ENCODE measurements at regions not wholly inside any gene's neighbourhood (a gene's known extent, or its start where the extent isn't known, plus 50 kb on each side); places are given as distances from the start of the nearest gene placed in this dataset.

GRCh38 chr5:40291338-40291737 is 388.4 kb upstream of the PTGER4 start:
- Histone ChIP-seq H4K20me1 (ENCODE audit: insufficient read depth, low read length, poor library complexity, severe bottlenecking) (no peaks in the 10 kb centered on the region), H3K27me3 (ENCODE audit: insufficient read depth, low read length, poor library complexity, severe bottlenecking) (no peaks in the 10 kb centered on the region), H3F3A (ENCODE audit: low read depth) (no peaks in the 10 kb centered on the region), H3K9me2 (replicated peaks; ENCODE audit: low read depth, low read length) (no peaks in the 10 kb centered on the region), H3K9ac (ENCODE audit: low read depth, low read length, poor library complexity, severe bottlenecking) (no peak overlapping the region), H3K36me3 (ENCODE audit: insufficient read depth, low read length) (no peaks in the 10 kb centered on the region), H3K4me2 (ENCODE audit: low read depth, low read length, poor library complexity, severe bottlenecking) (no peak overlapping the region), H3K9me3 (ENCODE audit: insufficient read depth, low read depth, low read length) (no peaks in the 10 kb centered on the region), H2AFZ (ENCODE audit: low read length) (no peak overlapping the region), H3K4me1 (ENCODE audit: insufficient read depth, low read length, poor library complexity, severe bottlenecking) (no peaks in the 10 kb centered on the region), H3K79me2 (ENCODE audit: insufficient read depth, low read length) (no peaks in the 10 kb centered on the region), H3K4me3 (ENCODE audit: low read length, poor library complexity, severe bottlenecking) (no peak overlapping the region)
- TF ChIP-seq EZH2phosphoT487 (IDR thresholded peaks at IDR 0.05; ENCODE audit: borderline replicate concordance) (no peak), CTCF (conservative IDR thresholded peaks at IDR 0.05; ENCODE audit: low read length) (no peak)

GRCh38 chr5:40288800-40289485 is 390.8 kb upstream of the PTGER4 start:
- TF ChIP-seq CTCF (conservative IDR thresholded peaks at IDR 0.05; ENCODE audit: low read length) (no peak; the same call in 1 of the 2 replicates), EZH2phosphoT487 (IDR thresholded peaks at IDR 0.05; ENCODE audit: borderline replicate concordance) (no peak)
- H3K9ac ChIP-seq (ENCODE audit: low read depth, low read length, poor library complexity, severe bottlenecking) = no peak overlapping the region
- H2AFZ ChIP-seq (ENCODE audit: low read length) = no peak overlapping the region
- no peaks in the 10 kb centered on the region for H3K79me2 ChIP-seq (ENCODE audit: insufficient read depth, low read length)
- no peak overlapping the region for H3K4me3 ChIP-seq (ENCODE audit: low read length, poor library complexity, severe bottlenecking)
- no peaks in the 10 kb centered on the region for H3K9me2 ChIP-seq (replicated peaks; ENCODE audit: low read depth, low read length)
- no peaks in the 10 kb centered on the region for H3F3A ChIP-seq (ENCODE audit: low read depth)
- H3K36me3 ChIP-seq (ENCODE audit: insufficient read depth, low read length) = no peaks in the 10 kb centered on the region
- no peaks in the 10 kb centered on the region for H3K27me3 ChIP-seq (ENCODE audit: insufficient read depth, low read length, poor library complexity, severe bottlenecking)
- no peaks in the 10 kb centered on the region for H3K9me3 ChIP-seq (ENCODE audit: insufficient read depth, low read depth, low read length)
- no peaks in the 10 kb centered on the region for H4K20me1 ChIP-seq (ENCODE audit: insufficient read depth, low read length, poor library complexity, severe bottlenecking)
- H3K4me2 ChIP-seq (ENCODE audit: low read depth, low read length, poor library complexity, severe bottlenecking) = no peak overlapping the region
- H3K4me1 ChIP-seq (ENCODE audit: insufficient read depth, low read length, poor library complexity, severe bottlenecking) = no peaks in the 10 kb centered on the region

DNA sequence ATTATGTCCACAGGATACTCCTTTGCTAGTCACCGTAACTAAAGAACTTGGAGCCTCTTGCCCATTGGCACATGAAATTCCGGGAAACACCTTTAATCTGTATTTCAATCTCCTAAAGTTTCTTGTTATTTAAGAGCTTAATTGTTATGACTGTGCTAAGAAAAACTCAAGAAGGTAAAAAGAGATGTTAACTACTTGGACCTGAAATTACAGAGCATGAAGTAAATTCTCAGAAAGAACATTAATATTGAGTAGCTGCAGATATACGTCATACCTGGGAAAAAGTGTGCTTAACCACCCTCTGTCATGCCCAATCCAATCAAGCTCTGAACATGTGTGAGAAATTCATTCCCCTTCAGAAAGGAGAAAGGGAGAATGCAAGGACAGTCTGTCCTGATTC is 394.9 kb upstream of the PTGER4 start:
- H4K20me1 ChIP-seq (ENCODE audit: insufficient read depth, low read length, poor library complexity, severe bottlenecking) = no peaks in the 10 kb centered on the region
- H3K4me1 ChIP-seq (ENCODE audit: insufficient read depth, low read length, poor library complexity, severe bottlenecking) = no peaks in the 10 kb centered on the region
- H3K4me3 ChIP-seq (ENCODE audit: low read length, poor library complexity, severe bottlenecking) = no peak overlapping the region
- no peaks in the 10 kb centered on the region for H3F3A ChIP-seq (ENCODE audit: low read depth)
- H3K4me2 ChIP-seq (ENCODE audit: low read depth, low read length, poor library complexity, severe bottlenecking) = no peak overlapping the region
- no peak overlapping the region for H3K9ac ChIP-seq (ENCODE audit: low read depth, low read length, poor library complexity, severe bottlenecking)
- TF ChIP-seq EZH2phosphoT487 (IDR thresholded peaks at IDR 0.05; ENCODE audit: borderline replicate concordance) (no peak), CTCF (conservative IDR thresholded peaks at IDR 0.05; ENCODE audit: low read length) (no peak)
- H3K36me3 ChIP-seq (ENCODE audit: insufficient read depth, low read length) = no peaks in the 10 kb centered on the region
- H3K9me3 ChIP-seq (ENCODE audit: insufficient read depth, low read depth, low read length) = no peaks in the 10 kb centered on the region
- H2AFZ ChIP-seq (ENCODE audit: low read length) = no peak overlapping the region
- H3K27me3 ChIP-seq (ENCODE audit: insufficient read depth, low read length, poor library complexity, severe bottlenecking) = no peaks in the 10 kb centered on the region
- H3K9me2 ChIP-seq (replicated peaks; ENCODE audit: low read depth, low read length) = no peaks in the 10 kb centered on the region
- H3K79me2 ChIP-seq (ENCODE audit: insufficient read depth, low read length) = no peaks in the 10 kb centered on the region

Measured in Loucy (cell line).